Mesendoderm (in vitro differentiated cells): ENCODE measurements at regions not wholly inside any gene's neighbourhood (a gene's known extent, or its start where the extent isn't known, plus 50 kb on each side); places are given as distances from the start of the nearest gene placed in this dataset.

Experiments used
- DNase-seq: peaks from one replicate; pipeline ENCODE4 v3.0.0; 2013
- H2AK5ac ChIP-seq: 2 replicates; pipeline ENCODE4 v1.6.1; 2013; ENCODE audit warnings: low read length, inconsistent platforms
- H2BK120ac ChIP-seq: 2 replicates; pipeline ENCODE4 v1.6.1; 2013; ENCODE audit warnings: low read depth, mild to moderate bottlenecking, low read length, moderate library complexity, mixed read lengths
- H2BK15ac ChIP-seq: replicated peaks from 2 replicates; pipeline ENCODE4 v1.6.1; 2013; ENCODE audit warnings: low read depth, mild to moderate bottlenecking, moderate library complexity
- H2BK5ac ChIP-seq: 2 replicates; pipeline ENCODE4 v1.6.1; 2013; ENCODE audit warnings: low read length, inconsistent platforms
- H3K18ac ChIP-seq: 2 replicates; pipeline ENCODE4 v1.6.1; 2013; ENCODE audit warnings: mild to moderate bottlenecking, low read length, mixed read lengths
- H3K23ac ChIP-seq: one replicate; pipeline ENCODE4 v1.6.1; 2013; ENCODE audit warnings: low read length
- H3K27ac ChIP-seq: 2 replicates; pipeline ENCODE4 v1.5.1; 2013; ENCODE audit warnings: low read depth, mild to moderate bottlenecking, inconsistent platforms, low read length, moderate library complexity
- H3K27me3 ChIP-seq: 2 replicates; pipeline ENCODE4 v1.6.1; 2013; ENCODE audit warnings: low read length, control low read depth, mild to moderate bottlenecking, inconsistent platforms; ENCODE audit not compliant: insufficient read depth, poor library complexity
- H3K36me3 ChIP-seq: 2 replicates; pipeline ENCODE4 v1.6.1; 2013; ENCODE audit warnings: low read length, inconsistent platforms; ENCODE audit not compliant: control insufficient read depth, insufficient read depth
- H3K4ac ChIP-seq: one replicate; pipeline ENCODE4 v1.6.1; 2013; ENCODE audit warnings: low read depth, mild to moderate bottlenecking, low read length, moderate library complexity
- H3K4me1 ChIP-seq: 2 replicates; pipeline ENCODE4 v1.6.1; 2013; ENCODE audit warnings: low read depth, low read length, inconsistent platforms; ENCODE audit not compliant: control insufficient read depth
- H3K4me2 ChIP-seq: 2 replicates; pipeline ENCODE4 v1.6.1; 2013; ENCODE audit warnings: low read length
- H3K4me3 ChIP-seq: 2 replicates; pipeline ENCODE4 v1.5.1; 2013; ENCODE audit warnings: mild to moderate bottlenecking, low read length
- H3K56ac ChIP-seq: one replicate; pipeline ENCODE4 v1.6.1; 2013; ENCODE audit warnings: low read length
- H3K79me1 ChIP-seq: 2 replicates; pipeline ENCODE4 v1.6.1; 2013; ENCODE audit warnings: low read length, inconsistent platforms
- H3K79me2 ChIP-seq: 2 replicates; pipeline ENCODE4 v1.6.1; 2013; ENCODE audit warnings: mild to moderate bottlenecking, low read length; ENCODE audit not compliant: control insufficient read depth, insufficient read depth
- H3K9ac ChIP-seq: 2 replicates; pipeline ENCODE4 v1.6.1; 2013; ENCODE audit warnings: low read length, inconsistent platforms
- H4K5ac ChIP-seq: one replicate; pipeline ENCODE4 v1.6.1; 2013; ENCODE audit warnings: low read length
- H4K8ac ChIP-seq: one replicate; pipeline ENCODE4 v1.6.1; 2013; ENCODE audit warnings: low read depth, mild to moderate bottlenecking, control low read depth, low read length, moderate library complexity
- WGBS: extraction: QIAGEN DNeasy Blood & Tissue Kit; methylation state at CpG from one replicate; pipeline ENCODE4 v1.1.7; 2013; ENCODE audit warnings: low lambda C conversion rate, missing lambda C conversion rate; ENCODE audit not compliant: insufficient coverage; ENCODE audit errors: extremely low coverage; 5-methylcytosine and 5-hydroxymethylcytosine counted together

DNA sequence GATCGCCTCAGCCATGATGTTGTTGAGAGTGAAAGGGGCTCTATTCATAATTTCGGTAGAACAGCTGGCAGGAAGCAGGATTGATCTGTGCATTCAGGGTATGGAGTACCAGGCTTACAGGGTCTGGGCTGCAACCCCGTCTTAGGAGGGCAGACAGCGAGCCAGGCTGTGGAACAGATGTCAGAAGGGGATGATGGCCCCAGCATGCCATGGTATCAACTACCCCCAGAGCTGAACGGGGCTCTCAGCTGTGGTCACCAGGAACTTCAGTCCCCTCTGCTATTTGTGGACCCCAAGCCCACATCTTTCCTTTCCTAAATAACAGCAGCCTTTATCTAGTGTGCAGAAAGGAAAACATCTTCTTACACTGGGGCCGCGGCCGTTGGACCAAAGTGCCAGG lies 422.2 kb upstream of the SALL3 start:
- no peak overlapping the region for H2BK120ac ChIP-seq
- no peak overlapping the region for H2BK15ac ChIP-seq
- H3K27ac ChIP-seq = no peak overlapping the region
- H3K4me2 ChIP-seq = no peak overlapping the region
- H4K5ac ChIP-seq = no peak overlapping the region
- no peaks in the 10 kb centered on the region for H3K79me2 ChIP-seq
- no peak overlapping the region for H3K18ac ChIP-seq
- H3K27me3 ChIP-seq = no peaks in the 10 kb centered on the region
- H3K36me3 ChIP-seq = no peaks in the 10 kb centered on the region
- WGBS = no CpG with 5 or more reads among the region's 8 CpGs
- H4K8ac ChIP-seq = no peak overlapping the region
- no peak overlapping the region for H2AK5ac ChIP-seq
- H3K56ac ChIP-seq = no peak overlapping the region
- H3K4me1 ChIP-seq = no peaks in the 10 kb centered on the region
- no peak for DNase-seq
- H2BK5ac ChIP-seq = no peak overlapping the region
- H3K23ac ChIP-seq = no peak overlapping the region
- H3K79me1 ChIP-seq = no peaks in the 10 kb centered on the region
- no peak overlapping the region for H3K9ac ChIP-seq
- no peak overlapping the region for H3K4ac ChIP-seq
- no peak overlapping the region for H3K4me3 ChIP-seq

DNA sequence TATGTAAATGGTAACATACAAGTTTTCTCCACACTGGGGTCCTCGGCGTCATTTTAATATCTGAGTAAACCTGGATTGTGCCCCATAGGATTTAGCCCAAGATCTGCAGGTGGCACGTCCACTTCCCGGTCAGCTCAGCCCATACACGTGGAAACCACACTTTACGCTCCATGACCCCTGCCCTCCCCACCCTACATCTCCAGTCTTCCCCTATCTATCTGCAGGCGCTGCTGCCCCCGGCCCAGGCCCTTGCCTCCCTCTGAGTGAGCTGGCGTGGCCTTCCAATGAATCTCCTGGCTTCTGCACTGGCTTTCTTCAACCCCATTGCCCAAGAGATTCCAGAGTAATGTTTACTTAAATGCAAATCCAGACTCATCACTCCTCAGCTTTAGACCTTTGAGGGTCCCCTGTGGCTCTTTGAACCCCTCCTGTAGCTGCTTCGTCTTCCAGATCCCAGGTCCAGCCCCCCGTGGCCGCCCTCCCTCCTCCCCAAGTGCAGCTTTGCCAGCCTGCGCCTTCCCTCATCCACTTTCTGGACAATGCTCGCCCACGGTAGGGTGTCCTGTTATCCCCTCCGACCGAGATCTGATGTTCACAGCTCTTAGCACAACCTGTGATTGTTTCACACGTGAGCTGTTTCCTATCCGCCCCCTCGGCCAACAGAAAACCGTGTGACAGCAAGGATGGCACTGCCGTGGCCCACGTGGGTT lies 421.4 kb upstream of the SALL3 start:
- H2BK5ac ChIP-seq = no peak overlapping the region
- H2AK5ac ChIP-seq = no peak overlapping the region
- no peak overlapping the region for H3K9ac ChIP-seq
- H4K5ac ChIP-seq = no peak overlapping the region
- H3K27me3 ChIP-seq = no peaks in the 10 kb centered on the region
- H3K27ac ChIP-seq = no peak overlapping the region
- no peak overlapping the region for H2BK120ac ChIP-seq
- H2BK15ac ChIP-seq = no peak overlapping the region
- H3K4me1 ChIP-seq = no peaks in the 10 kb centered on the region
- no peak overlapping the region for H3K18ac ChIP-seq
- no peak overlapping the region for H3K23ac ChIP-seq
- WGBS = no CpG with 5 or more reads among the region's 23 CpGs
- H3K4ac ChIP-seq = no peak overlapping the region
- H3K36me3 ChIP-seq = no peaks in the 10 kb centered on the region
- H3K79me2 ChIP-seq = no peaks in the 10 kb centered on the region
- DNase-seq = no peak
- H4K8ac ChIP-seq = no peak overlapping the region
- H3K4me2 ChIP-seq = no peak overlapping the region
- no peak overlapping the region for H3K4me3 ChIP-seq
- no peak overlapping the region for H3K56ac ChIP-seq
- H3K79me1 ChIP-seq = no peaks in the 10 kb centered on the region

DNA sequence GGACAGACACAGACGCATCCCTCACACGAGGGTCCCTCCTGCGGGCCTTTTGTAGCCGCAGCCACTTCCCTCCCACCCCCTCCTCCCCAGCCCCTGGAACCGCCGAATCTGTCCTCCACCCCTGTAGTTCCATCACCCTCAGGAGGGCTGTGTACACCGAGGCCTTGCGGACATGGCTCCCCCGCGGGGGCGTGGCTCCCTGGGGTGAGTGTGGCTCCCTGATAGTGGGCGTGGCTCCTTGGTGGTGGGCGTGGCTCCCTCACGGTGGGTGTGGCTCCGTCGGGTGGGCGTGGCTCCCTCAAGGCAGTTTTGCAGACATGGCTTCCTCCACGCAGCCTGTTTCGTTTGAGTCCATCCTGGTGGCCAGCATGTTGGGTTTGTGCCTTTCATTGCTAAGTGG lies 420.7 kb upstream of the SALL3 start:
- no peak overlapping the region for H2BK120ac ChIP-seq
- no peaks in the 10 kb centered on the region for H3K4me1 ChIP-seq
- no peak overlapping the region for H3K23ac ChIP-seq
- no peak for DNase-seq
- no peak overlapping the region for H2BK15ac ChIP-seq
- H3K27me3 ChIP-seq = no peaks in the 10 kb centered on the region
- H3K4ac ChIP-seq = no peak overlapping the region
- H2AK5ac ChIP-seq = no peak overlapping the region
- H3K36me3 ChIP-seq = no peaks in the 10 kb centered on the region
- no CpG with 5 or more reads among the region's 19 CpGs for WGBS
- no peak overlapping the region for H3K27ac ChIP-seq
- no peak overlapping the region for H3K18ac ChIP-seq
- no peaks in the 10 kb centered on the region for H3K79me2 ChIP-seq
- no peak overlapping the region for H2BK5ac ChIP-seq
- no peaks in the 10 kb centered on the region for H3K79me1 ChIP-seq
- H3K9ac ChIP-seq = no peak overlapping the region
- no peak overlapping the region for H3K56ac ChIP-seq
- no peak overlapping the region for H3K4me3 ChIP-seq
- H4K5ac ChIP-seq = no peak overlapping the region
- H4K8ac ChIP-seq = no peak overlapping the region
- H3K4me2 ChIP-seq = no peak overlapping the region

DNA sequence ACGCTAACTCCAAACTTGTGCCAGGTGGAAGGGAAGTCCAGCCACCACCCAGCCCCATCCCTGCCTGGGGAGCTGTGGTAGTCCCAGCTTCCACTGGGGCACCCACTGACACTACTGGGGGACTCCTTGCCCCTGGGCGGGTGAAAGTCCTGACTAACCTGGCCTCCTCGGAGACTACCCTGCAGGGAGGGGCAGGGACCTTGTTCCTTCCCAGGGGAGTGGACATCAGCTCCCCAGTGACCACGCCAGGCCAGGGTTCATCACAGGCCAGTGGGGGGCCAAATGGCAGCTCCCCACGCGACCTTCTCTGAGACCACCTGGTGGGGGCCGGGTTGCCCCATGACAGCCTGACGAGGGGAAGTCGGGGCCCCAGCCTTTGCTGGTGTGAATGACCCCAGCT lies 420.0 kb upstream of the SALL3 start:
- Histone ChIP-seq H3K27ac (no peak overlapping the region), H3K4me3 (no peak overlapping the region), H3K79me2 (no peaks in the 10 kb centered on the region), H3K18ac (no peak overlapping the region), H3K4ac (no peak overlapping the region), H4K5ac (no peak overlapping the region), H3K79me1 (no peaks in the 10 kb centered on the region), H4K8ac (no peak overlapping the region), H3K9ac (no peak overlapping the region), H3K36me3 (no peaks in the 10 kb centered on the region), H3K27me3 (no peaks in the 10 kb centered on the region), H2BK5ac (no peak overlapping the region), H3K23ac (no peak overlapping the region), H2BK15ac (no peak overlapping the region), H2BK120ac (no peak overlapping the region), H3K4me1 (no peaks in the 10 kb centered on the region), H3K56ac (no peak overlapping the region), H2AK5ac (no peak overlapping the region), H3K4me2 (no peak overlapping the region)
- WGBS = no CpG with 5 or more reads among the region's 9 CpGs
- DNase-seq = no peak

DNA sequence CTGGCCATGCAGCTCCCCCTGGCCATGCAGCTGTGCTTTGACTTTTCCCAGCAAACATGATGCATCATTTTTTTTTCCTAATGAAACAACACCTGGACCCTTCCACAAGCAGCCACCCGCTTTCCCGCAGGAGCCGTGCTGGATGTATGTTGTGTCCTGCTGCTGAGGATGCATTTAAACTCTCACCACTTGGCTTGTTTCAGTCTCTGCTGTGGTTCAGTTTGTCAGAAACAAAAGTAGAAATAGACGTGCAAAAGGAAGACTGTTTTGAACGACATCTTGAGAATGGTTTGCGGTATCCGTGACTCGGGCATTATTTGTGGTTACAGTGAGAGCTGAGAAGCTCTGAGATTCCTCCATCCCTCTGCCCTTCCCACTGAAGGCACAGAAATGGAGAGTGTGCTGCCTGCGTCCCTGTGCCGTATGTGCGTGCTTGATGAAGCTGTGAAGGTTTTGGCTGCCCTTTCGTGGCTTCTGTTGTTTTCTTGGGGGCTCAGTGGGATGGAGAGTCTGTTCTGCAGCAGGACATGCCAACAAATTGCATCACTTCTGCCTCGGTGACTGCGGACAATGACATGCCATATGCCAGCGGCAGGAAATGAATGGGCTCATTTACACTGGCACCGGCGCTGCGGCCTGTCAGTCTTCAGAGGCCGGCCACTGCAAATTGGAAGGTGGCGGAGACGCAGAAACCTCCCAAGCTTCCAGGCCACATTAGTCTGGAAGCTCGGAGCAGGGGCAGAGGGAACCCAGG lies 417.7 kb upstream of the SALL3 start:
- no peak overlapping the region for H2BK15ac ChIP-seq
- no peaks in the 10 kb centered on the region for H3K27me3 ChIP-seq
- DNase-seq = no peak
- H3K79me1 ChIP-seq = no peaks in the 10 kb centered on the region
- H3K4me1 ChIP-seq = no peaks in the 10 kb centered on the region
- H3K79me2 ChIP-seq = no peaks in the 10 kb centered on the region
- H3K4me2 ChIP-seq = no peak overlapping the region
- no peak overlapping the region for H2AK5ac ChIP-seq
- H2BK120ac ChIP-seq = no peak overlapping the region
- no peak overlapping the region for H3K23ac ChIP-seq
- no peak overlapping the region for H4K5ac ChIP-seq
- H3K4ac ChIP-seq = no peak overlapping the region
- no peak overlapping the region for H3K18ac ChIP-seq
- H3K9ac ChIP-seq = no peak overlapping the region
- H4K8ac ChIP-seq = no peak overlapping the region
- H2BK5ac ChIP-seq = no peak overlapping the region
- H3K36me3 ChIP-seq = no peaks in the 10 kb centered on the region
- no peak overlapping the region for H3K4me3 ChIP-seq
- no CpG with 5 or more reads among the region's 22 CpGs for WGBS
- no peak overlapping the region for H3K56ac ChIP-seq
- H3K27ac ChIP-seq = no peak overlapping the region
